Panc1 (cell line): ENCODE measurements at regions not wholly inside any gene's neighbourhood (a gene's known extent, or its start where the extent isn't known, plus 50 kb on each side); places are given as distances from the start of the nearest gene placed in this dataset.

Experiments
- ATAC-seq: fragments of 200-7000 bp; cut with Tn5 transposase; 2 replicates; pipeline ENCODE4 v1.9.1; 2020; ENCODE audit warnings: mild to moderate bottlenecking, moderate library complexity
- BruUV-seq: library from RNA; stranded (reverse); fragments of 400-500 nt; replicated peaks from 2 replicates; lab custom pipeline; 2021; lab: Mats Ljungman, UMichigan
- CTCF ChIA-PET: fragments of 300-600 bp; sonication (Branson Sonifier 250); formaldehyde crosslinking; loops from one replicate; lab custom pipeline; 2022; ENCODE audit warnings: antibody characterized with exemption; lab: Charles Lee
- POLR2A ChIA-PET: fragments of 300-600 bp; sonication (Branson Sonifier 250); formaldehyde crosslinking; loops from one replicate; lab custom pipeline; 2022; ENCODE audit warnings: antibody characterized with exemption; lab: Charles Lee
- DNase-seq: peaks from one replicate; pipeline ENCODE4 v3.0.0-alpha.2; 2010; ENCODE audit warnings: low read depth, low spot score
- H3K27ac ChIP-seq: 2 replicates; pipeline ENCODE4 v1.5.1; 2011; ENCODE audit warnings: mild to moderate bottlenecking, low read length, inconsistent platforms
- H3K27me3 ChIP-seq: fragments of 200-500 bp; sonication (Bioruptor generic); 2 replicates; pipeline ENCODE4 v1.6.0; 2014; ENCODE audit warnings: low read length, inconsistent platforms; ENCODE audit not compliant: control insufficient read depth, insufficient read depth
- H3K36me3 ChIP-seq: fragments of 200-500 bp; sonication (Bioruptor generic); 2 replicates; pipeline ENCODE4 v1.5.1; 2014; ENCODE audit warnings: inconsistent platforms, mild to moderate bottlenecking, low read length, moderate library complexity; ENCODE audit not compliant: control insufficient read depth, insufficient read depth
- H3K4me1 ChIP-seq: 2 replicates; pipeline ENCODE4 v1.5.1; 2011; ENCODE audit warnings: inconsistent platforms, mild to moderate bottlenecking, low read length, moderate library complexity; ENCODE audit not compliant: control insufficient read depth, insufficient read depth
- H3K4me3 ChIP-seq, 2 experiments: 2 replicates each; pipeline ENCODE4 v1.5.1; 2011 to 2012; ENCODE audit warnings: low read depth in 2 of 2, low read length in 2 of 2, mild to moderate bottlenecking in 2 of 2, inconsistent platforms in 1 of 2, moderate library complexity in 1 of 2
- H3K9me3 ChIP-seq: fragments of 200-500 bp; sonication (Bioruptor generic); 2 replicates; pipeline ENCODE4 v1.5.1; 2014; ENCODE audit warnings: low read depth, mild to moderate bottlenecking, inconsistent platforms, low read length, moderate library complexity; ENCODE audit not compliant: control insufficient read depth, insufficient read depth
- POLR2AphosphoS5 ChIP-seq: IDR thresholded peaks from 2 replicates; pipeline ENCODE4 v1.6.1; 2012; ENCODE audit warnings: mild to moderate bottlenecking, low read depth, low read length, moderate library complexity
- SIN3A ChIP-seq: IDR thresholded peaks from 2 replicates; pipeline ENCODE4 v1.6.1; 2012; ENCODE audit warnings: low read depth, mild to moderate bottlenecking, low read length, moderate library complexity, borderline replicate concordance; ENCODE audit not compliant: insufficient read depth
- TCF7L2 ChIP-seq: IDR thresholded peaks from 2 replicates; pipeline ENCODE4 v1.6.1; 2011; ENCODE audit warnings: mild to moderate bottlenecking, low read depth, low read length, inconsistent platforms
- in situ Hi-C: cut with HindIII; loops from 2 replicates; pipeline ENCODE4 v1.10.0; 2016; ENCODE audit warnings: low sequenced_read_pairs, low pct_unique_long_range_greater_than_20kb
- intact Hi-C: fragments of 100-400 bp; cut with micrococcal nuclease; formaldehyde crosslinking; loops from one replicate; pipeline ENCODE4 v1.10.0; 2022; ENCODE audit not compliant: unreplicated experiment
- TF ChIP-seq, protein P1 (sequence below): fragments of 450-650 bp; IDR thresholded peaks from 2 replicates; pipeline ENCODE4 v1.5.1; 2017; ENCODE audit warnings: mild to moderate bottlenecking
- TF ChIP-seq, protein P2 (sequence below), 2 experiments: IDR thresholded peaks; 2 replicates each; pipeline ENCODE4 v1.6.1; 2011 to 2012; ENCODE audit warnings: low read depth in 2 of 2, control low read depth in 1 of 2, low read length in 1 of 2, mild to moderate bottlenecking in 1 of 2, moderate library complexity in 1 of 2; ENCODE audit not compliant: insufficient read depth in 1 of 2

- Histone ChIP-seq H3K27me3 (no peaks in the 10 kb centered on the region), H3K9me3 (no peaks in the 10 kb centered on the region), H3K4me1 (no peaks in the 10 kb centered on the region; the same call in 1 of the 2 replicates), H3K4me3 (no peak overlapping the region), H3K36me3 (no peaks in the 10 kb centered on the region), H3K27ac (no peak overlapping the region)
- TF ChIP-seq TCF7L2 (no peak), POLR2AphosphoS5 (no peak), SIN3A (no peak)
- TF ChIP-seq, protein P1, sequence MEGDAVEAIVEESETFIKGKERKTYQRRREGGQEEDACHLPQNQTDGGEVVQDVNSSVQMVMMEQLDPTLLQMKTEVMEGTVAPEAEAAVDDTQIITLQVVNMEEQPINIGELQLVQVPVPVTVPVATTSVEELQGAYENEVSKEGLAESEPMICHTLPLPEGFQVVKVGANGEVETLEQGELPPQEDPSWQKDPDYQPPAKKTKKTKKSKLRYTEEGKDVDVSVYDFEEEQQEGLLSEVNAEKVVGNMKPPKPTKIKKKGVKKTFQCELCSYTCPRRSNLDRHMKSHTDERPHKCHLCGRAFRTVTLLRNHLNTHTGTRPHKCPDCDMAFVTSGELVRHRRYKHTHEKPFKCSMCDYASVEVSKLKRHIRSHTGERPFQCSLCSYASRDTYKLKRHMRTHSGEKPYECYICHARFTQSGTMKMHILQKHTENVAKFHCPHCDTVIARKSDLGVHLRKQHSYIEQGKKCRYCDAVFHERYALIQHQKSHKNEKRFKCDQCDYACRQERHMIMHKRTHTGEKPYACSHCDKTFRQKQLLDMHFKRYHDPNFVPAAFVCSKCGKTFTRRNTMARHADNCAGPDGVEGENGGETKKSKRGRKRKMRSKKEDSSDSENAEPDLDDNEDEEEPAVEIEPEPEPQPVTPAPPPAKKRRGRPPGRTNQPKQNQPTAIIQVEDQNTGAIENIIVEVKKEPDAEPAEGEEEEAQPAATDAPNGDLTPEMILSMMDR = no peak
- TF ChIP-seq, protein P2, sequence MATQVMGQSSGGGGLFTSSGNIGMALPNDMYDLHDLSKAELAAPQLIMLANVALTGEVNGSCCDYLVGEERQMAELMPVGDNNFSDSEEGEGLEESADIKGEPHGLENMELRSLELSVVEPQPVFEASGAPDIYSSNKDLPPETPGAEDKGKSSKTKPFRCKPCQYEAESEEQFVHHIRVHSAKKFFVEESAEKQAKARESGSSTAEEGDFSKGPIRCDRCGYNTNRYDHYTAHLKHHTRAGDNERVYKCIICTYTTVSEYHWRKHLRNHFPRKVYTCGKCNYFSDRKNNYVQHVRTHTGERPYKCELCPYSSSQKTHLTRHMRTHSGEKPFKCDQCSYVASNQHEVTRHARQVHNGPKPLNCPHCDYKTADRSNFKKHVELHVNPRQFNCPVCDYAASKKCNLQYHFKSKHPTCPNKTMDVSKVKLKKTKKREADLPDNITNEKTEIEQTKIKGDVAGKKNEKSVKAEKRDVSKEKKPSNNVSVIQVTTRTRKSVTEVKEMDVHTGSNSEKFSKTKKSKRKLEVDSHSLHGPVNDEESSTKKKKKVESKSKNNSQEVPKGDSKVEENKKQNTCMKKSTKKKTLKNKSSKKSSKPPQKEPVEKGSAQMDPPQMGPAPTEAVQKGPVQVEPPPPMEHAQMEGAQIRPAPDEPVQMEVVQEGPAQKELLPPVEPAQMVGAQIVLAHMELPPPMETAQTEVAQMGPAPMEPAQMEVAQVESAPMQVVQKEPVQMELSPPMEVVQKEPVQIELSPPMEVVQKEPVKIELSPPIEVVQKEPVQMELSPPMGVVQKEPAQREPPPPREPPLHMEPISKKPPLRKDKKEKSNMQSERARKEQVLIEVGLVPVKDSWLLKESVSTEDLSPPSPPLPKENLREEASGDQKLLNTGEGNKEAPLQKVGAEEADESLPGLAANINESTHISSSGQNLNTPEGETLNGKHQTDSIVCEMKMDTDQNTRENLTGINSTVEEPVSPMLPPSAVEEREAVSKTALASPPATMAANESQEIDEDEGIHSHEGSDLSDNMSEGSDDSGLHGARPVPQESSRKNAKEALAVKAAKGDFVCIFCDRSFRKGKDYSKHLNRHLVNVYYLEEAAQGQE (IDR thresholded peaks at IDR 0.05; ENCODE audit: insufficient read depth in 1 of 2, low read depth in 2 of 2, low read length in 1 of 2) = no peak
- in situ Hi-C loops (no loop called here), intact Hi-C loops (no loop called here)
- CTCF ChIA-PET = no interaction called here
- BruUV-seq = no TSS peak
- POLR2A ChIA-PET = no interaction called here
- DNase-seq = no peak
- ATAC-seq = no peak
Observed at GRCh38 chr4:131367441-131367840, 1781.7 kb upstream of the PCDH10 start.

DNA sequence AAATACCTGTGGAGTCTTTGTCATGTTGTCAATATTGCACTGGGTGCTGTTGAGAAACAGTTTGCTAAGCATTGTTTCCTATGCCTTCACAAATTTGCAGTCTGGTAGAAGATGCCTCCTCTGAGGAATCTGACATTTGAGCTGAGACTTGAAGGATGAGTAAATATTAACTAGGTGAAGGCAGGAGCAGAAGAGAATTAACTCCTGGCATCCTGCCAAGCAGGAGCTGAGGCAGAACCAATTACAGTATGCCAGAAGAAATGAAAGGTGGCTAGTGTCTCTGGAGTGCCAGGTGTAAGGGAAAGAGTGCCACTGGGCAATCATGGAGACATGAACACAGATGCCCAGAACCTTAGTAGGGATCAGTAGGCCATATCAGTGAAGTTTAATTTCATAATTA is 1778.2 kb upstream of the PCDH10 start:
- ATAC-seq (no peak), DNase-seq (no peak)
- Histone ChIP-seq H3K36me3 (no peaks in the 10 kb centered on the region), H3K27me3 (no peaks in the 10 kb centered on the region), H3K9me3 (no peaks in the 10 kb centered on the region), H3K4me3 (no peak overlapping the region), H3K4me1 (no peaks in the 10 kb centered on the region; the same call in 1 of the 2 replicates), H3K27ac (no peak overlapping the region)
- TF ChIP-seq TCF7L2 (no peak), POLR2AphosphoS5 (no peak), SIN3A (no peak)
- TF ChIP-seq, protein P1 = no peak
- TF ChIP-seq, protein P2 (IDR thresholded peaks at IDR 0.05; ENCODE audit: insufficient read depth in 1 of 2, low read depth in 2 of 2, low read length in 1 of 2) = no peak
- in situ Hi-C loops = no loop called here
- BruUV-seq = no TSS peak
- CTCF ChIA-PET = no interaction called here
- intact Hi-C loops = no loop called here
- POLR2A ChIA-PET = no interaction called here
